HCT116 (cell line): ENCODE measurements at regions not wholly inside any gene's neighbourhood (a gene's known extent, or its start where the extent isn't known, plus 50 kb on each side); places are given as distances from the start of the nearest gene placed in this dataset.
"Not testable (repeated sequence)": the region's sequence is repeated elsewhere in the genome, so short reads cannot be mapped to it uniquely, and the experiment has no call there.

Source experiments
- REST ChIP-seq: IDR thresholded peaks from 2 replicates; pipeline ENCODE4 v1.6.1; 2012; ENCODE audit warnings: low read depth
- ZFX ChIP-seq: fragments of 450-650 bp; IDR thresholded peaks from 2 replicates; pipeline ENCODE4 v1.6.1; 2017

DNA sequence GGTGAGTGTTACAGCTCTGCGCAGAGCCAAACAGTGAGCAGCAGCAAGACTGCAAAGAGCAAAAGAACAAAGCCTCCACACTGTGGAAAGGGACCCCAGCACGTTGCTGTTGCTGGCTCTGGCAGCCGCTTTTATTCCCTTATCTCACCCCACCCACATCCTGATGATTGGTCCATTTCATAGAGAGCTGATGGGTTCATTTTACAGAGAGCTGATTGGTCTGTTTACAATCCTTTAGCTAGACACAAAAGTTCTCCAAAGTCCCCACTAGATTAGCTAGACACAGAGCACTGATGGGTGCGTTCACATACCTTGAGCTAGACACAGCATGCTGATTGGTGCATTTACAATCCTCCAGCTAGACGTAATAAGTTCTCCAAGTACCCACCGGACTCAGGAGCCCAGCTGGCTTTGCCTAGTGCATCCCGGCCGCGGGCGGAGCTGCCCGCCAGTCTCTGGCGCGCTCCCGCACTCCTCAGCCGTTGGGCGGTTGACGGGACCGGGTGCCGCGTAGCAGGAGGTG is 291.4 kb upstream of the PRSS16 start:
- TF ChIP-seq ZFX, REST: not testable (repeated sequence)
